NCI-H2171 treated with DMSO at 0.1 percent for 48 hours (cell line): ENCODE measurements at regions not wholly inside any gene's neighbourhood (a gene's known extent, or its start where the extent isn't known, plus 50 kb on each side); places are given as distances from the start of the nearest gene placed in this dataset.
A peak's percentile ranks its signal among the peaks of the same experiment; 100 is the strongest.
"Not testable (repeated sequence)": the region's sequence is repeated elsewhere in the genome, so short reads cannot be mapped to it uniquely, and the experiment has no call there.

Experiments
- DNase-seq: peaks from one replicate; lab custom pipeline; 2025; lab: John Stamatoyannopoulos, UW

GRCh38 chrX:112367065-112367464, 284.5 kb upstream of the TRPC5 start:
- no peak for DNase-seq

- no peak for DNase-seq
Observed at GRCh38 chrX:112359906-112360305, 277.3 kb upstream of the TRPC5 start.

GRCh38 chrX:112355931-112356330, 273.4 kb upstream of the TRPC5 start:
- no peak for DNase-seq

- DNase-seq = no peak
Observed at GRCh38 chrX:112341598-112341997, 259.0 kb upstream of the TRPC5 start.

- no peak for DNase-seq
Observed at GRCh38 chrX:112313201-112313600, 230.6 kb upstream of the TRPC5 start.

- no peak for DNase-seq
Observed at GRCh38 chrX:112306027-112306426, 223.5 kb upstream of the TRPC5 start.

GRCh38 chrX:112279940-112280339, 197.4 kb upstream of the TRPC5 start:
- DNase-seq = no peak

- no peak for DNase-seq
Observed at GRCh38 chrX:112270991-112271390, 188.4 kb upstream of the TRPC5 start.

GRCh38 chrX:112266136-112266535, 183.6 kb upstream of the TRPC5 start:
- DNase-seq = no peak

GRCh38 chrX:112259375-112259774, 176.8 kb upstream of the TRPC5 start:
- DNase-seq = no peak

GRCh38 chrX:112254896-112255295, 172.3 kb upstream of the TRPC5 start:
- no peak for DNase-seq

GRCh38 chrX:112247714-112248113, 165.1 kb upstream of the TRPC5 start:
- DNase-seq = no peak

- no peak for DNase-seq
Observed at GRCh38 chrX:112235547-112235946, 153.0 kb upstream of the TRPC5 start.

- no peak for DNase-seq
Observed at GRCh38 chrX:112233164-112233563, 150.6 kb upstream of the TRPC5 start.

- not testable (repeated sequence) for DNase-seq
Observed at GRCh38 chrX:112226795-112227194, 144.2 kb upstream of the TRPC5 start.

- peak; percentile 1 for DNase-seq
Observed at GRCh38 chrX:112223391-112223790, 140.8 kb upstream of the TRPC5 start.

GRCh38 chrX:112218388-112218787, 135.8 kb upstream of the TRPC5 start:
- DNase-seq = no peak

- DNase-seq = no peak
Observed at GRCh38 chrX:112211459-112211858, 128.9 kb upstream of the TRPC5 start.

- peak; percentile 33 for DNase-seq
Observed at GRCh38 chrX:112197840-112198239, 115.3 kb upstream of the TRPC5 start.

- no peak for DNase-seq
Observed at GRCh38 chrX:112190646-112191045, 108.1 kb upstream of the TRPC5 start.

GRCh38 chrX:112181361-112181760, 98.8 kb upstream of the TRPC5 start:
- DNase-seq = not testable (repeated sequence)

- DNase-seq = no peak
Observed at GRCh38 chrX:112164420-112164819, 81.8 kb upstream of the TRPC5 start.

GRCh38 chrX:112163906-112164305, 81.3 kb upstream of the TRPC5 start:
- no peak for DNase-seq

GRCh38 chrX:112148397-112148796, 65.8 kb upstream of the TRPC5 start:
- no peak for DNase-seq

- DNase-seq = no peak
Observed at GRCh38 chrX:112147206-112147605, 64.6 kb upstream of the TRPC5 start.
